Right lobe of liver (tissue), 4 donors: ENCODE measurements at regions not wholly inside any gene's neighbourhood (a gene's known extent, or its start where the extent isn't known, plus 50 kb on each side); places are given as distances from the start of the nearest gene placed in this dataset.

Experiments
- CTCF ChIP-seq, 4 donors: fragments of 200-600 bp in 3 of 4; fragments of 450-650 bp in 1 of 4; IDR thresholded peaks; one replicate each; pipeline versions ENCODE4 v1.5.1 to v1.8.0; 2016 to 2022; ENCODE audit warnings: antibody characterized with exemption in 4 of 4, mild to moderate bottlenecking in 2 of 4
- POLR2A ChIP-seq: fragments of 450-650 bp; IDR thresholded peaks from one replicate; pipeline ENCODE4 v1.6.1; 2017; ENCODE audit warnings: antibody characterized with exemption, mild to moderate bottlenecking
- donor health status: DM: no; HTN: no; CAD: no.
- donor health status: DM: no; HTN: no; CAD: no.
- donor health status: DM: no; HTN: yes; CAD: no.

DNA sequence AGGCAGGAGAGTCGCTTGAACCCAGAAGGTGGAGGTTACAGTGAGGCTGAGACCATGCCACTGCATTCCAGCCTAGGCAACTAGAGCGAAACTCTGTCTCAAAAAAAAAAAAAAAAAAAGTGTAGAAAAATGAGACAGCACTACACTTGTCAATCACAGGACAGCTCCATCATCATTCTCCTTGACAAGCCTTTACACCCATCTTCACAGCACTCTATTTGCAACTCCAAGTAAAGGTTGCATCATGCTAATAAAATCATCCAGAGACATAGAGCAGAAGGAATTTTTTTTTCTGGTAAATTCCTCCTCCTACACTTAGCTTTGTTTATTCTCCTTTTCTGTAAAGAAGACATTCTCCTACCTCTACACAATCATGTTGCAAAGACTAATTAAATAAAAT, 791.0 kb upstream of the HS3ST5 start:
- no peak for TF ChIP-seq CTCF (IDR thresholded peaks at IDR 0.05)
- TF ChIP-seq POLR2A = no peak
